Dendritic cell treated with granulocyte-macrophage colony-stimulating factor and Interleukin-4, amounts not matched to agents 40 ng/mL and 50 ng/mL, for 4 days (primary cell): ENCODE measurements at regions not wholly inside any gene's neighbourhood (a gene's known extent, or its start where the extent isn't known, plus 50 kb on each side); places are given as distances from the start of the nearest gene placed in this dataset.
"Not testable (repeated sequence)": the region's sequence is repeated elsewhere in the genome, so short reads cannot be mapped to it uniquely, and the experiment has no call there.

Experiments
- H3K27ac Mint-ChIP-seq: one replicate; pipeline ENCODE4 v1.8.0; 2022; ENCODE audit warnings: mild to moderate bottlenecking, mixed read lengths
- H3K27me3 Mint-ChIP-seq: one replicate; pipeline ENCODE4 v1.8.0; 2022; ENCODE audit warnings: mild to moderate bottlenecking, mixed read lengths
- H3K36me3 Mint-ChIP-seq: one replicate; pipeline ENCODE4 v1.8.0; 2022; ENCODE audit warnings: low read depth, mixed read lengths
- H3K4me1 Mint-ChIP-seq: one replicate; pipeline ENCODE4 v1.8.0; 2022; ENCODE audit warnings: low read depth, mixed read lengths
- H3K4me3 Mint-ChIP-seq: one replicate; pipeline ENCODE4 v1.8.0; 2022; ENCODE audit warnings: mild to moderate bottlenecking, moderate library complexity, mixed read lengths
- H3K9me3 Mint-ChIP-seq: one replicate; pipeline ENCODE4 v1.8.0; 2022; ENCODE audit warnings: mixed read lengths
- intact Hi-C: fragments of 100-400 bp; cut with micrococcal nuclease; formaldehyde crosslinking; loops from one replicate; pipeline ENCODE4 v1.15.0; 2022

DNA sequence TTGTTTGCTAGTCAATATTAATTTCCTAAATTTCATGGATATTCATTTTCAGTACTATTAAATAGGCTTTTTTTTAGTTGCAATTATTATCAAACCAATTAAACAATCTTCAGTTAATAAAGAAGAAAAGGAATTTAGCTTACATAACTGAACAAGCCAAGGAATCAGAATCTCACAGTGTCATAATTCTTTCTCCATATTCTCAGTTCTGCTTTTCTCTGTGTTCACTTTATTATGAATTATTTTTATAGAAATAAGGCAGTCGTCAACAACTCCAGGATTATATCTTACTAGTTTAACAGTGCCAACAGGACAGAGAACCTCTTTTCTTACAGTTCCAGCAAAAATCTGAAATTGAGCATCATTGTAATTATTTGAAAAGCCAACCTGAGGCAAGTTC is 221.7 kb downstream of the CGGBP1 start:
- Mint-ChIP-seq H3K27ac (no peak overlapping the region), H3K36me3 (no peaks in the 10 kb centered on the region), H3K4me3 (no peak overlapping the region), H3K4me1 (no peaks in the 10 kb centered on the region), H3K9me3 (no peaks in the 10 kb centered on the region), H3K27me3 (no peaks in the 10 kb centered on the region)
- intact Hi-C loops: no loop called here

DNA sequence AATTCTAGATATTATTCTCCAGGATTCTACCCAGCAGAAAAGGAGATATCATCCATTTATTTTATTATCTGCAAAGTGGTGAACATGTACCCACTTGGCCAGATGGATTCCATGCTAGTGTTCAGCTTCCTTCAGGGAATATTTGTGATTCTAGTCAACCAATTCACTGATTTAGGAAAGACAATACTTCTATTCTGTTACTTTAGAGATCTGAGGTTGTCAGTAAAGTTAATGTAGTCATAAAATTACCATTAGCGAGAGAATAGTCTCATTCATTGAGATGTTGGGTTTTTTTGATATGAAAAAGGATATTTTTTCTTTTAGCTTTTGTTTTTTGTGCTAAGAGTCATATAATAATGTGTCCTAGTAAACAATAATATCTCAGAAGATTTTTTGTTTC is 222.8 kb downstream of the CGGBP1 start:
- Mint-ChIP-seq H3K27me3 (no peaks in the 10 kb centered on the region), H3K36me3 (no peaks in the 10 kb centered on the region), H3K9me3 (no peaks in the 10 kb centered on the region), H3K27ac (no peak overlapping the region), H3K4me3 (no peak overlapping the region), H3K4me1 (no peaks in the 10 kb centered on the region)
- intact Hi-C loops: no loop called here

DNA sequence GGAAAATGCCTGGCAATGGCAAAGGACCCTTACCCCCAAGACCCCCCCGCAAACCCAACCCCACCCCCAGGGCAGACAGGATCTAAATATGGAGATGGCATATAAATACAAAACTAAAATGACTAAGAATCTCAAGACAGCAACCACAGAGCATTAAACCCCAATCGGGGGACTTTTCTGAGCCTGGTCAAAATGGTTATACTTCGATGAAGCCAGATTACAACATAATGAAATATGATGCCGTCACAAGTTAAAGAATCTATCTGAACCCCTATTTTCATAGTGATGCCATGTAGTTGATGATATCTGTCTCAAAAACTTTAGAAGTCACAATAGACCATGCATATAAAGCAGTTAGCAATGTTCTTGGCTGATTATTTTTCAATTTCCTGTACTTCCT is 223.6 kb downstream of the CGGBP1 start:
- H3K36me3 Mint-ChIP-seq: no peaks in the 10 kb centered on the region
- H3K9me3 Mint-ChIP-seq: no peaks in the 10 kb centered on the region
- intact Hi-C loops: no loop called here
- H3K4me3 Mint-ChIP-seq: no peak overlapping the region
- H3K27ac Mint-ChIP-seq: no peak overlapping the region
- H3K27me3 Mint-ChIP-seq: no peaks in the 10 kb centered on the region
- H3K4me1 Mint-ChIP-seq: no peaks in the 10 kb centered on the region

DNA sequence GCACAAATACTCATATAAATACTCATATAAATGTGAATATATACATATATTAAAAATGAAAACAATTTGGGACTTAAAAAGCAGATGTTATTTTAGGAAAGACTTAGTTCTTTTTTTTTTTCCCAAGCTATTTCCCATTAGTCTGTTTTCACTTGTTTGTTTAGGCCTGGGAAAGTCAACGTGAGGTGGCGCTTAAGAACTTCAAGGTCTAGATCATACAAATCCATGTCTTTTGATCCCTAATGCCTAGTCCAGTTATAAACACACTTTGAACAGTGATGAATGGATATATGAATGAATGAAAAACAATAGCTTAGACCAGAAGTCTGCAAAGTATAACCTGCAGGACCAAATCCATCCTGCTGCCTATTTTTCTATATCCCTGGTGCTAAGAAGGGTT is 224.5 kb downstream of the CGGBP1 start:
- Mint-ChIP-seq H3K9me3 (no peaks in the 10 kb centered on the region), H3K27ac (no peak overlapping the region), H3K4me3 (no peak overlapping the region), H3K27me3 (no peaks in the 10 kb centered on the region), H3K4me1 (no peaks in the 10 kb centered on the region), H3K36me3 (no peaks in the 10 kb centered on the region)
- intact Hi-C loops: no loop called here

DNA sequence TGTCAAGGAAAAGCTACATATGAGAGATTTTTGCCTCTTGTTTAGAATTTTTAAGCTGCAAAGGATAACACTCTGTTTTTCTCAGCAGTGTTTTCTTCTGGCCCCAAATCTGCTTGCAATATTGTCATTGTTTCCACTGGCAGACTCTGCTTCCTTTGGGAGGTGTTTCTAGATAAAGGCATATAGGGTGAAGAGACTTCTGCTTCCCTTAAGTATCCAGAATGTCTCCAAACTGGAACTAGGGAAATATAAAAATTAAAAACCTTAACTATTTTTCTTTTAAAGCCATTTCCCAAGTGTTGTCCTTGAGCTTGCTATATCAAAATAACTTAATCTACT is 225.8 kb downstream of the CGGBP1 start:
- Mint-ChIP-seq H3K9me3 (no peaks in the 10 kb centered on the region), H3K27ac (no peak overlapping the region), H3K27me3 (no peaks in the 10 kb centered on the region), H3K36me3 (no peaks in the 10 kb centered on the region), H3K4me1 (no peaks in the 10 kb centered on the region), H3K4me3 (no peak overlapping the region)
- intact Hi-C loops: no loop called here

DNA sequence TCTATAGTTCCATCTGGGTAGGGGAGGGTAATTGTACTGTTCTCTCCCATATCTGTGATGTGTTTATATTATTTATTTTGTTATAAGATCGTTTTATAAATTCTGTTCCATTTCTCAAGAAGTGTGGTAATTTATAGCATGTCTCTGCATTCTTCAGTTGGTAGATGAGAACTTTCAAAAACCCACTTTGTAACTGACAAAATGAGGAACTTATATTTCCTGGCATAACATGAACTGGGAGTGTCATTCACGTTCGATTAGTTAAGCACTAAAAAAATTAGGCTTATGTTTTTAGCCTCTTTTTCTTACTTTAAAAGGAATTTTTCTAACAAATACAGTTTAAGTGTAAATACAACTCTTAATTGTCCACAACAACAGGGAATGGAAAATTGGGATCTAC is 230.8 kb downstream of the CGGBP1 start:
- Mint-ChIP-seq H3K4me3 (no peak overlapping the region), H3K27ac (no peak overlapping the region)
- intact Hi-C loops: no loop called here

DNA sequence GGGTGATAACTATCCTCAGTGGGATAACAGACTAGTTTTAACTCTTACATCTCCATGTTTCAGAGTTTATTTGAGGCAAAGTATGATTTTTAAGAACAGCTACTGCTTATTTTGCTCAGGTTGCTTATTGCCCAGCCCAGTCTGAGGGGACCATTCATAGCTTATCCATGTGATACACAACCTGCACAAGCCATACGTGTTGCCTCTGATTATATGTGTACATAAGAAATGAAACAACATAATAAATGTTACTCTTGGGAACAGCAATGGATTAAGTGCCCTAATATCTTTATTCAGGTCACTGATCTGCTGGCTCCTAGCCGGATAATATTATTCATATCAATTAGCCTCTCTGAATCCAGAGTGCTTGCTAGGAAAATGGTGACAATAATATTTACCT is 236.2 kb downstream of the CGGBP1 start:
- Mint-ChIP-seq H3K27ac (no peak overlapping the region), H3K36me3 (no peaks in the 10 kb centered on the region), H3K4me1 (no peaks in the 10 kb centered on the region), H3K27me3 (no peaks in the 10 kb centered on the region), H3K9me3 (no peaks in the 10 kb centered on the region), H3K4me3 (no peak overlapping the region)
- intact Hi-C loops: no loop called here

More for the DNA sequence above, 230.8 kb downstream of the CGGBP1 start:
- no peaks in the 10 kb centered on the region for H3K36me3 Mint-ChIP-seq
- no peaks in the 10 kb centered on the region for H3K9me3 Mint-ChIP-seq
- H3K27me3 Mint-ChIP-seq: no peaks in the 10 kb centered on the region
- no peaks in the 10 kb centered on the region for H3K4me1 Mint-ChIP-seq

DNA sequence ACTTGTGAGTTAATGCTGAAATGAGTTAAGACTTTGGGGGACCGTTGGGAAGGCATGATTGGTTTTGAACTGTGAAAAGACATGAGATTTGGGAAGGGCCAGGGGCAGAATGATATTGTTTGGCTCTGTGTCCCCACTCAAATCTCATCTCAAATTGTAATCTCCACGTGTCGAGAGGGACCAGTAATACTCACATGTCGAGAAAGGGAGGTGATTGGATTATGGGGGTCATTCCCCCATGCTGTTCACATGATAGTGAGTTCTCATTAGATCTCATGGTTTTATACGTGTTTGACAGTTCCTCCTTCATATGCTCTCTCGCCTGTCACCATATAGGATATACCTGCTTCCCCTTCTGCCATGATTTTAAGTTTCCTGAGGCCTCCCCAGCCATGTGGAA is 245.3 kb downstream of the CGGBP1 start:
- H3K36me3 Mint-ChIP-seq, H3K27me3 Mint-ChIP-seq, H3K4me3 Mint-ChIP-seq, H3K27ac Mint-ChIP-seq, intact Hi-C loops: not testable (repeated sequence)
- Mint-ChIP-seq H3K4me1 (peaks cover 15% of the 10 kb centered on the region), H3K9me3 (peaks cover 24% of the 10 kb centered on the region)

DNA sequence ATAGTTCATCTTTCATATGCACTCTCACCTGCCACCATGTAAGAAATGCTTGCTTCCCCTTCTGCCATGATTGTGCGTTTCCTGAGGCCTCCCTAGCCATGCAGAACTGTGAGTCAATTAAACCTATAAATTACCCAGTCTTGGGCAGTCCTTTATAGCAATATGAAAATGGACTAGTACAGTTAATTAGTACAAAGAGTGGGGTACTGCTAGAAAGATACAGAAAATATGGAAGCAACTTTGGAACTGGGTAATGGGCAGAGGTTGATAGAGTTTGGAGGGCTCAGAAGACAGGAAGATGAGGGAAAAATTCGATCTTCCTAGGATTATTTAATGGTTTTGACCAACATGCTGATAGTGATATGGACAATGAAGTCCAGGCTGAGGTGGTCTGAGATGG is 246.9 kb downstream of the CGGBP1 start:
- Mint-ChIP-seq H3K27me3 (no peaks in the 10 kb centered on the region), H3K4me1 (peaks cover 15% of the 10 kb centered on the region), H3K4me3 (no peak overlapping the region), H3K27ac (no peak overlapping the region), H3K36me3 (peaks cover 5% of the 10 kb centered on the region), H3K9me3 (peaks cover 24% of the 10 kb centered on the region)
- intact Hi-C loops: no loop called here

DNA sequence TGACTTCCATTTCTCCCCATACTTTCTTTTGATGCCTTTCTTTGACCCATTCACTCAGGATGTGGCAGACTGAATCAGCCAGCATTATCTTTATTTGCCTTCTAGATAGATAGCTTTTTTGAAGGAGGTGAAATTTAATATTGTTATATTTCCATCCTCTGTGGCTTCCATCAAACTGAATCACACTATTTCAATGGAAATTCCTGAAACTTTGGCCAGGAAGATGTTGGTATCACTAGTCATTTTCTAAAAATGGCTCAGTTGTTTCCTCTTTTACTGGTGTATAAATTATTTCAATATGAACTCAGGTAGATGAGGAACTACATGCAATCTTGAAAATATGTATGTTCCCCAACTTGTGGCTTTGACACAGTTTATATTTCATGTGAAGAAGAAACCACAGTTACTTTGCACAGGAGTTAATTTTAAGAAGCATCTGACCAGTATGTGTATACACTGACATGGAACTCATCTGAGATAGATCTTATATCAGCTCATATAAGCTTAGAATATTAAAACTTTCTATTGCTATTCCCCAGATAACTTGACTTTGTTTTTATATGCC is 248.3 kb downstream of the CGGBP1 start:
- Mint-ChIP-seq H3K4me1 (peaks cover 15% of the 10 kb centered on the region), H3K27me3 (no peaks in the 10 kb centered on the region), H3K9me3 (peaks cover 24% of the 10 kb centered on the region), H3K27ac (no peak overlapping the region), H3K4me3 (no peak overlapping the region), H3K36me3 (peaks cover 5% of the 10 kb centered on the region)
- intact Hi-C loops: no loop called here

DNA sequence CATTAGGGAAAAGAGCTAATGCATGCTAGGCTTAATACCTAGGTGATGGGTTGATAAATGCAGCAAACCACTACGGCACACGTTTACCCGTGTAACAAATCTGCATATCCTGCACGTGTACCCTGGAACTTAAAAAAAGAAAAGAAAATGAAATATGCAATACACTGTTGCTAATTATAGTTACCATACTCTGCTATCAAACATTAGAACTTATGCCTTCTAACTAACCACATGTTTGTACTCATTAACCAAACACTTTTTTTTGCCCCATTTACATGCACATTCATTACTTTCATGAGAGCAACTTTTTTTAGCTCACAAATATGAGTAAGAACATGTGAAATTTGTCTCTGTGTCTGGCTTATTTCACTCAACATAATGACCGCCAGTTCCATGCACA is 253.1 kb downstream of the CGGBP1 start:
- H3K4me3 Mint-ChIP-seq: no peak overlapping the region
- peaks cover 5% of the 10 kb centered on the region for H3K4me1 Mint-ChIP-seq
- H3K36me3 Mint-ChIP-seq: no peaks in the 10 kb centered on the region
- intact Hi-C loops: no loop called here
- H3K9me3 Mint-ChIP-seq: no peaks in the 10 kb centered on the region
- no peak overlapping the region for H3K27ac Mint-ChIP-seq
- H3K27me3 Mint-ChIP-seq: no peaks in the 10 kb centered on the region

DNA sequence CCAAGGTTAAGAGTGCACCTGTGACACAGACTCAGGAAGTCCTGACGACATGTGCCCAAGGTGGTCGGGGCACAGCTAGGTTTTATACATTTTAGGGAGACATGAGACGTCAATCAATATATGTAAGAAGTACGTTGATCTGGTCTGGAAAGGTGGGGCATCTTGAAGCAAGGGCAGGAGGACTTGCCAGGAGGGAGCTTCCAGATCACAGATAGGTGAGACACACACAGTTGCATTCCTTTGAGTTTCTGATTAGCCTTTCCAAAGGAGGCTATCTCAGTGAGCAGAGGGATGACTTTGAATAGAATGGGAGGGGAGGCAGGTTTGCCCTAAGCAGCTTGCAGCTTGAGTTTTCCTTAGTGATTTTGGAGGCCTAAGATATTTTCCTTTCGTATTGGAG is 257.4 kb downstream of the CGGBP1 start:
- H3K27me3 Mint-ChIP-seq: no peaks in the 10 kb centered on the region
- H3K27ac Mint-ChIP-seq: no peak overlapping the region
- intact Hi-C loops: no loop called here
- H3K9me3 Mint-ChIP-seq: no peaks in the 10 kb centered on the region
- no peak overlapping the region for H3K4me3 Mint-ChIP-seq
- no peaks in the 10 kb centered on the region for H3K36me3 Mint-ChIP-seq
- H3K4me1 Mint-ChIP-seq: peaks cover 7% of the 10 kb centered on the region

DNA sequence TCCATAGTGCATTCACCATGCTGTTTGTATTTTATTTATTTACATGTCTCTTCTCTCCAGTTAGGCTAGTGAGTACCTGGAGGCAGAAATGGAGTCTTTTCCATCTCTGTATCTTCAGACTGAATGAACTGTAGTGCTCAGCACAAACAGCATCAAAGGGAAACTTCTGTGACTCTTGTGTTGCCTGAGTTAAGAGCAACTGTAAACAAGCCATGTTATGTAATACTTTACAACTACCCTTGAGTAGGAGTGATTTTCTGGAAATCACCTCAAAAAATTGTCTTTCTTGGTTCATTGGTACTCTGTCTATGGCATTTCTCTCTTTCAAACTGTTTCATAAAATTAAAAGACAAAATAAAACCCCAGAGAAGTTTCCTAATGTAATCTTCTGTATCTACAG is 258.3 kb downstream of the CGGBP1 start:
- no peak overlapping the region for H3K27ac Mint-ChIP-seq
- no peaks in the 10 kb centered on the region for H3K36me3 Mint-ChIP-seq
- no peaks in the 10 kb centered on the region for H3K9me3 Mint-ChIP-seq
- H3K4me3 Mint-ChIP-seq: no peak overlapping the region
- H3K4me1 Mint-ChIP-seq: peaks cover 14% of the 10 kb centered on the region
- H3K27me3 Mint-ChIP-seq: peaks cover 6% of the 10 kb centered on the region
- intact Hi-C loops: no loop called here

DNA sequence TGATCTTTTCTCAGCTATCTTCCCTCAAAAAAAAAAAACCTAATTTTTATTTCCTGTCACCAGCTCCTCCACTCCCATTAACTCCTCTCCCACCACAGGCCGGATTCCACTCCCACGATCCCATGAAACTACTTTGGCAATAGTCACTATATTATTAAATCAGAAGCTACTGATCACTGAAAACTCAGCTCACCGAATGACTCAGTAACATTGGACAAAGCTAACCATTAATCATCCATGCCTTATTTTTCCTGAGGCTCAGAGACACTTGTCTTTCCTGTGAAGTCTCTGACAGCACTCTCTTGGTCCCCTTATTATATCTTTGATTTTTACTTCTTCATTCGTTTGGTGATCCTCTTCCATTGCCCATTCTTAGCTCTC is 260.2 kb downstream of the CGGBP1 start:
- intact Hi-C loops: no loop called here
- Mint-ChIP-seq H3K4me3 (no peak overlapping the region), H3K27ac (no peak overlapping the region), H3K27me3 (peaks cover 16% of the 10 kb centered on the region), H3K36me3 (no peaks in the 10 kb centered on the region), H3K4me1 (peaks cover 20% of the 10 kb centered on the region), H3K9me3 (no peaks in the 10 kb centered on the region)

DNA sequence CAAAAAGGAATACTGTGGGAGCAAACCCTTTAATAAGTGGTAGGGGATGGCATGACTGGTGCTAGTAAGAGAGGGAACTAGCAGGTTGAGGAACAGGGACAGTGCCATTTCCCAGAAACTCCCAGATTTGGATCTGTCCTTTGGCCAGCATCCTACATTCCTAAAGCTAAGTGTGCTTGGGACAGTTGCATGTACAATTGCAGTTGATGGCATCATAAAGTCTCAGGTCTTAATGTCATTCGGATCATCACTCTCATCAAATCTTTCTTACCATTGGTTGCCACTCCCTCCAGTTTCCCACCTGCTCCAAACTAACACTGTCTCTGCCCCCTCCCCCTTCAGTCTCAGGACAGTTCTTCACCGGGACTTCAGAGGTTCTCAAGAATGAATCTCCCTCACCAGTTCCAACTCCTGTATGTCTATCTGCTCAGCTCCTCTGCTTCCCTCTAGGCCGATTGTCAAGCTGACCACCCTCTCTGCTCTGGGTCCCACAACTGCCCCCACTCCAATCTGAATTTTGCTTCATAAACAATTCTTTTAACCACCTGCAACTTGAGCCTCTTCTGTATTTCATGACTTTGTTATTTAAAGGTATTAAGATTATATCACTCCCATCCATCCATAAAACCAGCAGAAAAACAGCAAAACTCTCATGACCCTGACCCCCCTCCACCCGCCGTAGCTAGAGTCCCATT is 260.8 kb downstream of the CGGBP1 start:
- intact Hi-C loops: no loop called here
- no peak overlapping the region for H3K4me3 Mint-ChIP-seq
- peaks cover 22% of the 10 kb centered on the region for H3K27me3 Mint-ChIP-seq
- no peak overlapping the region for H3K27ac Mint-ChIP-seq
- peaks cover 25% of the 10 kb centered on the region for H3K4me1 Mint-ChIP-seq
- H3K36me3 Mint-ChIP-seq: no peaks in the 10 kb centered on the region
- H3K9me3 Mint-ChIP-seq: no peaks in the 10 kb centered on the region
